ENCODE measurements at regions not wholly inside any gene's neighbourhood (a gene's known extent, or its start where the extent isn't known, plus 50 kb on each side); places are given as distances from the start of the nearest gene placed in this dataset.

DNA sequence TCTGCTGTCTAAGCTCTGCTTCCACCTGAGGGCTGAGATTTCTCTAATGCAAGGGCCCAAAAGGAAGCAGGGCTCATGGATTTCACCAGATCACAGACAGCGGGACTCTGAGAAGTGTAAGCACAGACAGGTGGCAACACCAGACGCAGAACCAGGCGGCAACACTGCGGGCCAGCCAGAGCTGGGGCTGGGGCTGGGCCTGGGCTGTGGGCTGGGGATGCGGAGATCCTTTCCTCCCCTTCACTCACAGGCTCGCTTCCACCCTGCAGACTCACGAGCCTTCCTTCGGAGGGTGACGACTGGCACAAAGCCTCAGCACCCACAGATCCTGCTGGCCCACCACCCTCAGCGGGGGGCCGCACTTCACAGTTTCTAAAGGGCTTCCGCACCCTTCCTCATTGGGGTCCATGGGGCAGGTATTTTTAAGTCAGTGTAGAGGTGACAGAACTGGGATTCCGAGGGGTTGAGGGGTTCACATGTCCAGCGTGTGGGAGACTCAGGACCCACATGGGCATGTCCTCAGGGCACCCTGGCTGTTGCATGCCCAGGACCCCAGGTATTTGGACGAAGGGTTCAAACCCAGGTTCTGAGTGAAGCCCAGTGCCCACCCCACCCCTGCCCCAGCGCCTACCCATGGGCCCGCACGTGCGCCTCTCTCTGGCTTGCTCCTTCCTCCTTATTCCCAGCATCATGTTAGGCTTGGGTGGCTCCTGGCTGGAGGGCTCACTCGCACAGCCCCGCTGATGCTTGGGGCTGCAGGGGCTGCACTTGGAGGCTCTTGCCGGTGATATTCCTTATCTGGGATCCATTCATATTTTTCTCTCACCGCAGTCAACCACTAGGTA lies 137.3 kb upstream of the GPR12 start:
- in situ Hi-C loops (cut with HindIII; ENCODE audit: low sequenced_read_pairs), result no loop called here

DNA sequence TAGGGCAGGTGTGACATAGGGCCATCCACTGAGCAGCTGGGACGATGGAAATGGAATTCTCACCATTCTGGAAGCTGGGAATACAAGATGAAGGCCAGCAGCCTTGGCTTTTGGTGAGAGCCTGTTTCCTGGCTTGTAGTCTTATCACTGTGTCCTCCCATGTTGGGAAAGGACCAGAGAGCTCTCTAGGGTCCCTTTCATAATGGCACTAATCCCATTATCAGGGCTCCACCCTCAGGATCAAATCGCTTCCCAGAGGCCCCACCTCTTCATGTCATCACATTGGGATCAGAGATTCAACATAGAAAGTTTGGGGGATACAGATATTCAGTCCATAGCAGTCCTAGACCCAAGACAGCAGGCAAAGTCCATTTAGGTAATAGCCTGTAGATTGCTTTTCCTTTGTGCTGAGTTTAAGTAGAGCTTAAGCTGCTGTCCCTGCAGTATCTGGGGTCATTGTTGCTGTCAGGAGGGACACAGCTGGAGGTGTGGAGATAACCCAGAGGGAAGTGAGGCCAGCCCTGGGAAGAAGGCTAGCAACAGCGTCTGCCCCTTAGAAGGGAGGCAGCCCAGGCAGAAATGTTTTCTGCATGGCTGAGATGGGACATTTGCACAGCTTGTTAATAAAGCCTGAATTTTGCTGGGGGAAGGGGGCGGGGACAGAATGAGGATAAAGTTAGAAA lies 136.5 kb upstream of the GPR12 start:
- in situ Hi-C loops (cut with HindIII; ENCODE audit: low sequenced_read_pairs), result no loop called here

DNA sequence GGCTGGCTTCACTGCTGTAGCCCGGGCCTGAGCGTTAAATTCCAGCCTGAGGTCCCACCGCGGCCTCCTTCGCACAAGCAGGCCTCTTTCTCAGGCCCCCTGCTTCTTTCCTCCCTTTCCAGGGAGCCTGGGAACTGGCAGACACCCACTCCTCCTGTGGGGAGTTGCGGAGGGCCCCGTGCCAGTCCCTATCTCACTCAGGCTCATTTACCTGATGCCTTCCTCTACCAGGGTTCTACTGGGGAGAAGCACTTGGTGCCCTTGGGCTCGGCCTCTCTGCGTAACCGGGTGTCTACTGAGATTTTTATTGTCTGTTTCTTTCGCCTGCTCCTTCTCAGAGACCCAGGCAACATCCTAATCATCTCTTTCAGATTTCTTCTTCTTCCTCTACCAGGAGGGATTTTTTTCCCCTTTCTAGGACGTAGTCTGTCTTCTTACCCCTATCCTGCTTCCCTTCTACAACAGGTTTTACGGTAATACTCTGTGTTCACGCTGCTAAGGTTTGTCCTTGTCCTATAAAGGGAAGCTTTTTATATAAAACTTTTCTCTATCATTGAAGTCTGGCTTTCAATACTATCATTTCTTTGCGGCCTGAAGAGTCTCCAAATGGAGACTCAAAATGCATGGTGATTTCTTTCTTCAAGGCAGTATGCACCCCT lies 135.4 kb upstream of the GPR12 start:
- in situ Hi-C loops (cut with HindIII; ENCODE audit: low sequenced_read_pairs), result no loop called here

DNA sequence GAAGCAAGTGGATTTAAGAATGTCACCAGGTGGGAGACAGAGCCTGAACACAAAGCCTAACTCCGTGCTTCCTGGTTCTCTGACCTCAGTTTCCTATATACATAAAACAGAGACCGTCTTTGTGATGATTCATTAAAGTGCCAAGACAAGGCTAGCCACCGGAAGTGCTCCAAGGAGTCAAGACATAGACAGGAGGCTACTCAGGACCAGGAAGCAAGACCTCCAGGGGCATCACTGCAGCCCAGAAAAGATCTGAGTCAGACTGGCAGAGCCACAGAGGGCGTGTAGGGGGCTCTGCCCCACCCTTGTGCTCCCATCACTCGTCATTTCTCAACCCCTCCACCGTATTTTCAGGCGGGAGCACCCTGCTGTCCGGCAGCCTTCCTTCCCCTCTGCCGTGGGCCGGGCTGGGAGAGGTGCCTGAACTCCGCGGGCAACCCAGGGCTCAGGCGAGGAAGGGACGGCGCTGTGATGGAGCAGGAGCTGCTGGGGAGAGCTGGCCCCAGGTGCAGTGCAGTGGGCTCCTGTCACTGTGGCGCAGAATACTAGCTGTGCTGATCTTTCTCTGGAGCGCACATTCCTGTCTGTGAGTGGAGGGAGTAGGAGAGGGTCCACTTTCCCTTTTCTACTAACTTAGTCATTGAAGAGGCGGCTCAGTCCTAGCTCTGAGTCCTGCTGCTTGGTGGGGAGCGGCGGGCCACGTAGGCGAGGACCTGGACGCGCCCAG lies 134.7 kb upstream of the GPR12 start:
- in situ Hi-C loops (cut with HindIII; ENCODE audit: low sequenced_read_pairs), result no loop called here

DNA sequence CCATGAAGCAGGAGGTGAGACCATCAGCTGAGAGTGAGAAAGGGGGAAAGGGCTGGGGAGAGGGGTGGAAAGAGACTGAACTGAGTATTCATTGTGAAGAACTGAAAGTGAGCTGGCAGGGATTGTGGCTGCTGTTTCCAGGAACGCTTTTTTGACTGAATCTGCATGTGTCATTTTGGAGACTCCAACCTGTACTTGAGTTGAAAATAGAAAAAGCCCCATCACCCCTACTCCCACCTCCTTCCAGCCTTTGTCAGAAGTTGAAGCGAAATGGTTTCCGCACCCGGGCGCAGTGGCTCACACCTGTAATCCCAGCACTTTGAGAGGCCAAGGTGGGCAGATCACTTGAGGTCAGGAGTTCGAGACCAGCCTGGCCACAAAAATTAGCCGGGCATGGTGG lies 128.0 kb upstream of the GPR12 start:
- in situ Hi-C loops (cut with HindIII; ENCODE audit: low sequenced_read_pairs), result no loop called here

DNA sequence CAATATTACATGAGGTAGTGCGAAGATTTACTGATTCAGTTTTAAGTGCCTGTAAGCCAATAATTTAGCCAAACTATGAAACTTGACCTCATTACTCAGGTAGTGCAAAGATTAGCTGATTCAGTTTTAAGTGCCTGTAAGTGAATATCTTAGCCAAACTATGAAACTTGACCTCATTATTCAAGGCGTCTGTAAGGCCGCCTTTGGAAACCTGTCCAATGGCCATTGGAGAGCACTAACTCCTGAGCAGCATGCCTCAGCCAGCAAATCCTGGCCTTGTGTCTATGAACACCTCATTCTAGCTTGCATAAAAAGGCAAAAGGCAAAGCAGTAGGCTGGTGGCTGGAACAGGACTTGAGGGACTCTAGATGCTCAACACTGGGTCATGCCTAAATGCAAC lies 127.0 kb upstream of the GPR12 start:
- in situ Hi-C loops (cut with HindIII; ENCODE audit: low sequenced_read_pairs), result no loop called here

DNA sequence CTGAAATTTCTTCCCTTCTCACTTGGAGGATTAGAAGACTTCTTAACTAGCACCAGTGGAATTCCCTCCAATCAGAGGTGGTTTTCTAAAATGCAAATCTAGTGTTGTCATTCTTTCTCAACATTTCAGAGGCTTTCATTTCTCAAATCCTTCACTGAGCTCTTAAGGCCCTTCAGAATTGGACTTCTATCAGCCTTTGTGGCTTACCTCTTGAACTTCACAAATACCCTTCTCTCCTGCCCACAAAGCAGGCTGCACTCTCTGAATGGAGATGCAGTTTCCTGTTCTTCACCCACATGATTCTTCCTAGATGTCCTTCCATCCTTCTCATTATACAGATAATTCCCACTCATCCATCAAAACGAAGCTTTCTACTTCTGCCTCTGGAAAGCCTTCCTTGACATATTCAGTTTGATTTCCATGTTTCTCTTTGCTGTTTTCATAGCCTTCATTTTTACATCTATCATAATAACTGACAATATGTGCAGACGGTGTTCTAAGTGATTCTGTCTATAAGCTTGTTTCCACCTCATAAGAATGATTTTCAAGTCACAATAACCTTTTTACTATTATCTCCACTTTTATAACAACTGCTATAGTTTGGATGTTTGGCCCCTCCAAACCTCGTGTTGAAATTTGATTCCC lies 123.1 kb upstream of the GPR12 start:
- in situ Hi-C loops (cut with HindIII; ENCODE audit: low sequenced_read_pairs), result no loop called here

DNA sequence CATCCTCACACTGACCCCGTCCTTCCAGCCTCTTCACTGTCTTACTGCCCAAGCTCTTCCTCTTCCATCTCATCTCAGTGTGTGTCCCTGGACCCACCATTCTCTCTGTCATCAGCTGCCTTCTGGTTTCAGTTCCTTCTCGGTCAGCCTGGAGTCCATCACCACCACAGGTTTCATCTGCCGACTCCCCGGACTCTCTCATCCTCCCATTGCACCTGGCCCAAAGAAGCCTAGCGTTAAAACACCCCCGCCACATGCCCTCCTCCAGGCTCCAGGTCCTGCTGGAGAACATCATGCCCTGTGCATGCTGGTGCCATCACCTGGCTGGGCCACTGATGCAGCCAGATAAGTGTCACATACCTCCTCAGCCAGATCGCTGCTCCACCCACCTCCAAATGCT lies 122.1 kb upstream of the GPR12 start:
- in situ Hi-C loops (cut with HindIII; ENCODE audit: low sequenced_read_pairs), result no loop called here

DNA sequence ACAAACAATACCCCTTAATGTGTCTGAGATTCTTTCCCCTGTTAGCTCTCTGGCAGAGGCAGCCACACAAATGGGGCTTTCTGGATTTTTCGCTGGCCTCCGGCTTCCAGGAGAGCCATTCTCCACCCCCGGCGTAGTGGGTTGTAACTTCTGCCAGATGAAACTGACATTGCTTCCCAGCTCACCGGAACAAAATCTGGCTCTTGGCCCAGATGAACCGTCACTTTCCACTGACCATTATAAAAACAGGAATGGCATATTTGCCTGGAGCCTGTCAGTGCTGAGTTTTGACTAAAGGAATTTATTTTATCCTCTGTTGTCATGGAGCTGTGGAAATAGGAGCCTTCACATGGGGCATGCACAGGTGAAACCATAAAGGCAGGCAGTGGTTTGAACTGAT lies 120.6 kb upstream of the GPR12 start:
- in situ Hi-C loops (cut with HindIII; ENCODE audit: low sequenced_read_pairs), result no loop called here

DNA sequence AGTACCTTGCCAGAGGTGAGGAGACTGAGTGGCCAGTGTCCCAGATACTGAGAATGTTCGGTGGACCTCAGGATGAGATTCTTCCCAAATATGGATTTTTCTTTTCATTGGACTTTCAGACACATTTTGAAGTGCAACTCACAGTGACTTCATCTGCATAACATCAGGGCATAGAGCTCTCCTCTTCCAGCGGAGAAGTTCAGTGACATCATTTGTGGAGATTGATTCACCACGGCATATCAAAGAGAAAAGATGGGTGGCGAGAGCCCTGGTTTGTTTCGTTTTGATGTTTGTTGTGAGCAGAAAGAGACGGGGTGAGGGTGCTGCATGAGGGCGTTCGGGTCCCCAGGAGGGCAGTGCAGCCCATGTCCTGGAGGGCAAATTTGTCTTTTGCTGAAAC lies 120.1 kb upstream of the GPR12 start:
- in situ Hi-C loops (cut with HindIII; ENCODE audit: low sequenced_read_pairs), result no loop called here

DNA sequence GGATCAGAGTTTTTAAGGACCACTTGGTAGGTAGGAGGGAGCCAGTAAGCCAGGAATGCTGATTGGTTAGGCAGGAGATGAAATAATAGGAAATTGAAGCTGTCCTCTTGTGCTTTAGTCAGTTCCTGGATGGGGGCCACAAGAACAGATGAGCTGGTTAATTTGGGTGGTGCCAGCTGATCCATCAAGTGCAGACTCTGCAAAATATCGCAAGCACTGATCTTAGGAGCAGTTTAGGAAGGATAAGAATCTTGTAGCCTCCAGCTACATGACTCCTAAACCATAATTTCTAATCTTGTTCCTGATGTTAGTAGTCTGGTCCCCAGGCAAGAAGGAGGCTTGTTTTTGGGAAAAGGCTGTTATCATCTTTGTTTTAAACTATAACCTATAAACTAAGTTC lies 117.9 kb upstream of the GPR12 start:
- in situ Hi-C loops (cut with HindIII; ENCODE audit: low sequenced_read_pairs), result no loop called here

DNA sequence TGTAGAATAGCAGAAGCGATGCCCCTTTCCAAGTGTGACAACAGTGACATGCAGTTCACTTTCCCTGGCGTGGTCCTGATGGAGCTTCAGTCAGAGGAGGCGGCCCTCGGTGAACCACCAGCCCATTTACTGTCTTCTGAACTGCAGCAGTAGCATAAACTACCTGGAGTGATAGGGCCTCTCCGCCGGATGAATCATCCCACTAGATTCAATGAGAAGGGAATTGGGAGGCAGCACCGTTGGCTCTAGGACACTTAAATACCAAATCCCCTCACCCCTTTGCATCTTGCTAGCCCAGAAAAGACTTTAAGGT lies 112.8 kb upstream of the GPR12 start:
- in situ Hi-C loops (cut with HindIII; ENCODE audit: low sequenced_read_pairs), result no loop called here

DNA sequence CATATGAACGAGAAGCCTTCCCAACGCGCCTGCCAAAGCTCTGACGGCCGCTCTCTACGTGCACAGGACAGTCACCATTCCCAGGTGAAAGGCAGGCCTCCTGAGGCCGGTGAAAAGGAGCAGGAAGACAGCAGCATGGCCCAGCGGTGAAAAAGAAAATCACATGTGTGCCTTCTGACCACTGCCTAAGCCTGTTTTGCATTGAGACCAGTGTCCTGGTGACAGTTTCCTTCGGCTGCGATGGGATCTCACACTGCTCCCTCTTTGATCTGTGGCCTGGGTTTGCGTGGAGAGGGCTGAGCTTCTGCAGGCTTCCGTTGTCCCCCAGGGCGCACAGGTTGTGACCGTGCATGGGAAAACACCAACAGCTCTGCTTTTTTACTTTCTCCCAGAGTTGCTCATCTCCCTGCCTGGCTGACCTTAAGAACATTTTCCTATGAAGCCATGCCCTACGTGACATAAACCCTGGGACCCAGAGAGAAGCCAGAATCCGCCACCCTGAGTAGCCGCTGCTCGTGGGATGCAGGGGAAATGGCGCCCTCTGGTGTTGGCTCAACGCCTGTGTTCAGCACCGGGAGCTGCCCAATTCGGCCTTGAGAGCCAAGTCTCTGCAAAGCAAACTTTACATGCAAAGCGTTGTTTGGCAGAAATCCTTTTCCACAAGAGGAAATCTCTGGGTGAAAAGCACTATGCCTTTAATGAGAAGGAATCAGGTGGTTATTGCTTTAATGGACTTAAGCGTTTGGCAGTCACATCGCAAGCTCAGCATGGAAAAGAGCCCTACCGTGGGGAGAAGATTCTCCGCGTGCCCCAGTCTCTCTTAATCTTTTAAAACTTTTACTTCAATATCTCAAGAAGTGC lies 112.2 kb upstream of the GPR12 start:
- in situ Hi-C loops (cut with HindIII; ENCODE audit: low sequenced_read_pairs), result no loop called here

DNA sequence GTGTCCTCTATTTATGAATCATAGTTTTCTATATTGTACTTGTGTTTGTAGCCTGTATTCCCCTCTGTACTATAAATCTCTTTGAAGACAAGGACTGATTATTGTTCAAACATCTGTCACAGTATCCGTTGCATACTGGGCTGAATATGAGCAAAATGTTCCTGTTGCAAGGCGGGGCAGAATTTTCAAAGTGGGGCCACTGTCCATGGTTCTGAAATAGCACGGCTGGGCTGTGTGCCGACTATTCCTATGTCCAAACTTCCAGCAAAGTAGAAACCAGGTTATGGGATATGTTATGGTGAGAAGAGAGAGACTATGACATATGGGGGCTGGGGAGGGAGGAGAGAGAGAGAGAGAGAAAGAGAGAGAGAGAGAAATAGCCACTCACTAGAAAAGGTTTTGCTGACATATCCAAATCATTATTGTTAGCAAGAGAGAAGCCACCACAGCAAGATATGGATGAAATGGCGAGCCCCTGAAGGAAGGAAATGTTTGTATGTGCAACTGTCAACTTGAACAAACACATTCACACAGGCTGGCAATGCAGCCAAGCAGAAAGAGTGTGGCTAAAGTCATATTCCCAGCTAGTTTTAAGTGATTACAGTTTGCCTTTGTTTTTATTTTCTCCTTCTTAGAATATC lies 107.0 kb upstream of the GPR12 start:
- in situ Hi-C loops (cut with HindIII; ENCODE audit: low sequenced_read_pairs), result no loop called here

DNA sequence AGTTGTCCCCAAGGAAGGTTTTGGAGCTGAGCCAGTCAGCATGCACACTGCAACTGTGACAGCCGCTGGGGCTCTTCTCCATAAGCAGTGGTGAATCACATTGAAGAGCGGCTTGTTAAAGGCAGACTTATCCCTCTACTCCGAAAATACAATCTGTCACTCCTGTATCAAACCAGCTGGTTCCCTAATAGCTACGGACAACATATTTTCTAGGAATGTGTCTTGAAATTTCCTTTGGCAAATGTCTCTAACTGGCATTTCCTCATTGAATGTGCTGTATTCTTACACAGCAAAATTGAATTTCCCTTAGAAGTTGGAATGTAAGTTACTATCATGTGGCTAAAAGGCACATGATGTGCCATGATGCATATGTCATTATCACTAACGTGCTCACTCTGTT lies 104.0 kb upstream of the GPR12 start:
- in situ Hi-C loops (cut with HindIII; ENCODE audit: low sequenced_read_pairs), result no loop called here

DNA sequence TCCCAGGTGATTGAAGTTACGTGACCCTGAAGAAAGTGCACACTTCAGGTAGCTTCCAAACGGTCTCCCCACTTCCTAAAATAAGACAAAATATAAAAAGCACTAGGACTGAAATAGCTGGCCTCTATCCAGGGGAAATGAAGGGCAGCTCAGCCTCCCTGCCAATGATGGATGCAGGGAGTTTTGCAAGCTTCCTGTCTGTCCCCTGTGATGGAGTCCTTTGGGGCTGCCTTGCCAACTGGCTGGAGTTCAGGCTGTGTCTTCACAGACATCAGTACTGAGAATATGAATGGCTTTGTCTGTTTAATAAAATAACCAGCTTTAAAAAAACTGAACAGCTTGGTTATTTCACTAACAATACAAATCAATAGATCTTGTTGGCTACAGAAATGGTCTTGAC lies 101.4 kb upstream of the GPR12 start:
- in situ Hi-C loops (cut with HindIII; ENCODE audit: low sequenced_read_pairs), result no loop called here

DNA sequence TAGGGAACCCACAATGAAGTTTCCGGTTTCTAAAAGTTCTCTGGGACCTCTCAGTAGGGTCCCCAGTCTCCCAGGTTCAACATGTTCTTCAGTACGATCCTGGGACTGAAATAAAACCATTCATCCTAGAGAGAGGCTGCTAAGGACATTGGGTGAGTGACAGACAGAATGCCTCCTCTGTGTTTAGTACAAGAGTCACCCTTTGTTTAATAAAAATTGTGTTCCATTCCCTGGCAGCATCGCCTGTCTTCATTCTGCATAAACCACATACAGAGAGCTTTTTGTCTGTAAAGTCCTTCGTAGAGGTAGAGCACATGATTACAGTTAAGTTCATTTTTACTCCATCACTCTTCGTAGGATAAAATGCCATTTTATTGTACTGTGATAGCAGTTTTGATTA lies 95.3 kb upstream of the GPR12 start:
- in situ Hi-C loops (cut with HindIII; ENCODE audit: low sequenced_read_pairs), result no loop called here

DNA sequence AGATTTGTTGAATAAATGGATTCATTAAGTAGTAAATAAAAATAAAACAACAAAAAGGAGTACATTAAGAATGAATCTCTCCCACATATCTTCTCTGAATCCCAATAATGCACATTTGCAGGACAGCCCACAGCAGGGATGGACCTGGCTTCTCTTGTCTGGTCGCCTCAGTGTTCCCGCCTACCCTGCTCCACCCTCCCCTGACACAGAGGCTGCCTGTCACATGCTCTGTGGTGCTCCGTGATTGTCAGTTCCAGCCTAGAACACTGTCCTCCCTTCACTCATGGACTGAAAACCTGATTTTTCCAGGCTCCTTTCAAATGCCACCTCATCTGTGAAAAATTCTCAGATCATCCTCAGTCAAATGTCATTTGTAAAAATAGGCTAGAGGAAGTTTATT lies 94.5 kb upstream of the GPR12 start:
- in situ Hi-C loops (cut with HindIII; ENCODE audit: low sequenced_read_pairs), result no loop called here

DNA sequence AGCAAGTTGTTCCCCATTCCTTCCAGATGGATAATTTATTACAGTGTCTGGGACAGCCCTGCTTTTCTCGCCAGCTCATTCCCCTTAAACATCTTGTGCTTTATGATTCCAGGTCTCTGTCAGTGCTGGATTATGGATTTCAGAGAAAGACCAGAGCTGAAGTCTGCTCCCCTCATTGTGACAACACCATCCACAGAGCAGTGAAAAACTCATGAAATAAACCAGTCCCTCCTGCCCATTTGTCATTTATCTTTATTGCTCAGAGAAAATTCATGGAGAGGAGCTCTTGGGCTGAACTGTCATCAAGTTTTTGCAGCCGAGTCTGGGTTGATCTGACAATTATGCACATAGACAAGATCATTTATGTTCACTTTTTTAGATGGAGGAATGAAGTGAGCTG lies 92.7 kb upstream of the GPR12 start:
- in situ Hi-C loops (cut with HindIII; ENCODE audit: low sequenced_read_pairs), result no loop called here

DNA sequence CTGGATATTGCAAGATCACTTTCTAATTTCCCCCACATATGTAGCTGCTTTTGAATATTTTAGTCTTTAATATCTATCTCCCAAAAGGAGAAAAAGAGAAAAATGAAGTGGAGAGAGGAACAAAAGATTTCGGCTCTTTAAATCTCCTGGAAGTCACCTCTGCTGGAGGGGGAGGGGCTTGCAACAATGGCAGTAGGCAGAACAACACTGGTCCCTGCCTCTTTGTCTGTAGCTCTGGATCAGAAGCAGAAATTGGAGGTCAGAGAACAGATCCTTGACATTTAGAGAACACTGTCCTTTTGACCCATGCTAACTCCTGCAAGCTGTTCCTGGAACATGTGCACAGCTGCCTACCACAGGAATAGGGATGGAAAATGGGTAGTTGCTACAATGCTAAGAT lies 86.7 kb upstream of the GPR12 start:
- in situ Hi-C loops (cut with HindIII; ENCODE audit: low sequenced_read_pairs), result no loop called here
